ENCODE measurements at regions not wholly inside any gene's neighbourhood (a gene's known extent, or its start where the extent isn't known, plus 50 kb on each side); places are given as distances from the start of the nearest gene placed in this dataset.

- H3K4me1 ChIP-seq = no peaks in the 10 kb centered on the region
- no peak overlapping the region for H3K4me3 ChIP-seq
- 24% methylated on average over 1 of the region's 1 CpG for WGBS
- H3K9me3 ChIP-seq = no peaks in the 10 kb centered on the region
- no peak for DNase-seq (ENCODE audit: low spot score in 2 of 2)
- no peaks in the 10 kb centered on the region for H3K27me3 ChIP-seq
- TF ChIP-seq CTCF (IDR thresholded peaks at IDR 0.05) = no peak
- TF ChIP-seq POLR2AphosphoS5 (IDR thresholded peaks at IDR 0.05) = no peak
- TF ChIP-seq POLR2A (IDR thresholded peaks at IDR 0.05) = no peak
- no peak for TF ChIP-seq EP300 (IDR thresholded peaks at IDR 0.05)
- no peak overlapping the region for H3K27ac ChIP-seq
- no peaks in the 10 kb centered on the region for H3K36me3 ChIP-seq
Observed at GRCh38 chr6:102944475-102944874, 1551.0 kb downstream of the GRIK2 start.

GRCh38 chr6:102942206-102942605, 1548.7 kb downstream of the GRIK2 start:
- Histone ChIP-seq H3K4me1 (no peaks in the 10 kb centered on the region), H3K36me3 (no peaks in the 10 kb centered on the region), H3K27ac (no peak overlapping the region)

GRCh38 chr6:102936959-102937358, 1543.5 kb downstream of the GRIK2 start:
- Histone ChIP-seq H3K4me3 (no peak overlapping the region), H3K27ac (no peak overlapping the region), H3K4me1 (no peaks in the 10 kb centered on the region), H3K27me3 (no peaks in the 10 kb centered on the region), H3K36me3 (no peaks in the 10 kb centered on the region), H3K9me3 (no peaks in the 10 kb centered on the region)
- no peak for DNase-seq (ENCODE audit: low spot score in 2 of 2)
- 44% methylated on average over 3 of the region's 3 CpGs for WGBS
- no peak for TF ChIP-seq POLR2A (IDR thresholded peaks at IDR 0.05)
- no peak for TF ChIP-seq POLR2AphosphoS5 (IDR thresholded peaks at IDR 0.05)
- TF ChIP-seq CTCF (IDR thresholded peaks at IDR 0.05) = no peak
- no peak for TF ChIP-seq EP300 (IDR thresholded peaks at IDR 0.05)

More at GRCh38 chr6:102942206-102942605, 1548.7 kb downstream of the GRIK2 start:
- H3K9me3 ChIP-seq = no peaks in the 10 kb centered on the region
- no peaks in the 10 kb centered on the region for H3K27me3 ChIP-seq
- no peak overlapping the region for H3K4me3 ChIP-seq
- DNase-seq (ENCODE audit: low spot score in 2 of 2) = no peak
- TF ChIP-seq POLR2A (IDR thresholded peaks at IDR 0.05) = no peak
- no peak for TF ChIP-seq POLR2AphosphoS5 (IDR thresholded peaks at IDR 0.05)
- no peak for TF ChIP-seq CTCF (IDR thresholded peaks at IDR 0.05)
- TF ChIP-seq EP300 (IDR thresholded peaks at IDR 0.05) = no peak

- TF ChIP-seq POLR2A (IDR thresholded peaks at IDR 0.05) (no peak), CTCF (IDR thresholded peaks at IDR 0.05) (no peak), EP300 (IDR thresholded peaks at IDR 0.05) (no peak), POLR2AphosphoS5 (IDR thresholded peaks at IDR 0.05) (no peak)
- H3K9me3 ChIP-seq = no peaks in the 10 kb centered on the region
- H3K4me1 ChIP-seq = no peaks in the 10 kb centered on the region
- H3K27me3 ChIP-seq = no peaks in the 10 kb centered on the region
- H3K4me3 ChIP-seq = no peak overlapping the region
- no CpG with 5 or more reads among the region's 3 CpGs for WGBS
- no peaks in the 10 kb centered on the region for H3K36me3 ChIP-seq
- H3K27ac ChIP-seq = no peak overlapping the region
- DNase-seq (ENCODE audit: low spot score in 2 of 2) = no peak
Observed at GRCh38 chr6:102928109-102928508, 1534.6 kb downstream of the GRIK2 start.

- no peak overlapping the region for H3K27ac ChIP-seq
- no peaks in the 10 kb centered on the region for H3K9me3 ChIP-seq
- H3K36me3 ChIP-seq = no peaks in the 10 kb centered on the region
- WGBS = 48% methylated on average over 6 of the region's 6 CpGs
- H3K27me3 ChIP-seq = no peaks in the 10 kb centered on the region
- H3K4me3 ChIP-seq = no peak overlapping the region
- H3K4me1 ChIP-seq = no peaks in the 10 kb centered on the region
- TF ChIP-seq EP300 (IDR thresholded peaks at IDR 0.05) = no peak
- TF ChIP-seq POLR2AphosphoS5 (IDR thresholded peaks at IDR 0.05) = no peak
- no peak for TF ChIP-seq POLR2A (IDR thresholded peaks at IDR 0.05)
- TF ChIP-seq CTCF (IDR thresholded peaks at IDR 0.05) = no peak
- no peak for DNase-seq (ENCODE audit: low spot score in 2 of 2)
Observed at GRCh38 chr6:102918161-102918560, 1524.7 kb downstream of the GRIK2 start.
